Neutrophil (primary cell): ENCODE measurements at regions not wholly inside any gene's neighbourhood (a gene's known extent, or its start where the extent isn't known, plus 50 kb on each side); places are given as distances from the start of the nearest gene placed in this dataset.
"Not testable (repeated sequence)": the region's sequence is repeated elsewhere in the genome, so short reads cannot be mapped to it uniquely, and the experiment has no call there.

Source experiments
- H3K27ac ChIP-seq: fragments of 200-600 bp; sonication (generic); 2 replicates; pipeline ENCODE4 v1.5.1; 2016; ENCODE audit warnings: mild to moderate bottlenecking, moderate library complexity
- H3K27me3 ChIP-seq: fragments of 200-600 bp; sonication (generic); 2 replicates; pipeline ENCODE4 v1.6.0; 2016; ENCODE audit warnings: mild to moderate bottlenecking
- H3K36me3 ChIP-seq: fragments of 200-600 bp; sonication (generic); 2 replicates; pipeline ENCODE4 v1.5.1; 2017
- H3K4me1 ChIP-seq, 2 experiments: fragments of 200-600 bp in 1 of 2; sonication (generic) in 1 of 2; 1 replicate in 1 of 2; 2 replicates in 1 of 2; pipeline versions ENCODE4 v1.5.1 to v1.6.1; 2013 to 2016; ENCODE audit warnings: low read depth in 1 of 2, low read length in 1 of 2, mild to moderate bottlenecking in 1 of 2, moderate library complexity in 1 of 2; ENCODE audit not compliant: control insufficient read depth in 1 of 2, insufficient read depth in 1 of 2
- H3K4me3 ChIP-seq, 2 experiments: fragments of 200-600 bp in 1 of 2; sonication (generic) in 1 of 2; 1 replicate in 1 of 2; 2 replicates in 1 of 2; pipeline ENCODE4 v1.5.1; 2013 to 2016; ENCODE audit warnings: low read depth in 1 of 2, low read length in 1 of 2, mild to moderate bottlenecking in 1 of 2, moderate library complexity in 1 of 2
- H3K9me3 ChIP-seq: fragments of 200-600 bp; sonication (generic); 2 replicates; pipeline ENCODE4 v1.5.1; 2016
- TF ChIP-seq, protein P1 (sequence below): fragments of 200-600 bp; sonication (generic); IDR thresholded peaks from 2 replicates; pipeline ENCODE4 v1.5.1; 2016; ENCODE audit warnings: antibody characterized with exemption

DNA sequence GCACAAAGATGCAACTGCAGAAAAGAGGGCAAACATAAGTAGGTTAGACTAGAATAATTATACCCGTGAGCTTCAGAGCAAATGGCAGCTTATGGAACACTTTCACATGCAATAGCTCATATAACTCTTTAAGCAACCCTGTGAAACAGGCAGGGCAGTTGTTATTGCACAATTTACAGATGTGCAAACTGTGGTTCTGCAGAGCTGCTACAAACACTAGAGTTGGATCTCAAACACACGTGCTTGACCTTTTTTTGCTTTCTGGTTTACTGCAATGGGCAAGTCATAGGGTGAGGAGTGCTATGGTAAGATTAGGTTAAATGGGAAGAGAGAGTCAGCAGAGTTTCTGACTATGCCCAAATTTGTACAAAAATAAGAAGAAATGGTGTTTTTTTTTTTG lies 610.8 kb downstream of the GATA3 start:
- no peaks in the 10 kb centered on the region for H3K9me3 ChIP-seq
- H3K4me3 ChIP-seq: no peak overlapping the region
- H3K27me3 ChIP-seq: no peaks in the 10 kb centered on the region
- H3K36me3 ChIP-seq: no peaks in the 10 kb centered on the region
- TF ChIP-seq, protein P1, sequence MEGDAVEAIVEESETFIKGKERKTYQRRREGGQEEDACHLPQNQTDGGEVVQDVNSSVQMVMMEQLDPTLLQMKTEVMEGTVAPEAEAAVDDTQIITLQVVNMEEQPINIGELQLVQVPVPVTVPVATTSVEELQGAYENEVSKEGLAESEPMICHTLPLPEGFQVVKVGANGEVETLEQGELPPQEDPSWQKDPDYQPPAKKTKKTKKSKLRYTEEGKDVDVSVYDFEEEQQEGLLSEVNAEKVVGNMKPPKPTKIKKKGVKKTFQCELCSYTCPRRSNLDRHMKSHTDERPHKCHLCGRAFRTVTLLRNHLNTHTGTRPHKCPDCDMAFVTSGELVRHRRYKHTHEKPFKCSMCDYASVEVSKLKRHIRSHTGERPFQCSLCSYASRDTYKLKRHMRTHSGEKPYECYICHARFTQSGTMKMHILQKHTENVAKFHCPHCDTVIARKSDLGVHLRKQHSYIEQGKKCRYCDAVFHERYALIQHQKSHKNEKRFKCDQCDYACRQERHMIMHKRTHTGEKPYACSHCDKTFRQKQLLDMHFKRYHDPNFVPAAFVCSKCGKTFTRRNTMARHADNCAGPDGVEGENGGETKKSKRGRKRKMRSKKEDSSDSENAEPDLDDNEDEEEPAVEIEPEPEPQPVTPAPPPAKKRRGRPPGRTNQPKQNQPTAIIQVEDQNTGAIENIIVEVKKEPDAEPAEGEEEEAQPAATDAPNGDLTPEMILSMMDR: no peak
- H3K27ac ChIP-seq: no peak overlapping the region
- peaks cover 9 to 10% of the 10 kb centered on the region in 2 experiments for H3K4me1 ChIP-seq

DNA sequence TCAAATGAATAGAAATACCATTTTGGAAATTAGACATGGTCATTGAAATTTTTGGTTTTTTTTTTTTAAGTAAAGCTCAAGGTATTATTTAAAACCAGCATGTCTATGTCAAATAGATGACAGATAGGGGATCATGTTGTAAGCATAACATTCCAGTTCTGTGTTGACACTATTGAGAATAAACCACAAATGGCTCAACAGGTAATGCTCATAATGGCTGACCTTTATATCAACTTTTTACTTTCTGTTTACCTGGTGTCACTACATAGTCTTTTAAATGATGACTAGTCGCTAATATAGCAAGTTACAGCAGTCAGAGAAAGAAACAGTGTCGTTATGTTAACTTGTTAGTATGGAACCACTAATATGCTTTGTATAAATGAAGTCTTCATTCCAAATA lies 616.0 kb downstream of the GATA3 start:
- peaks cover under 1 to 3% of the 10 kb centered on the region in 2 experiments for H3K4me1 ChIP-seq
- no peak overlapping the region for H3K4me3 ChIP-seq
- no peaks in the 10 kb centered on the region for H3K27me3 ChIP-seq
- TF ChIP-seq, protein P1: no peak
- H3K27ac ChIP-seq: no peak overlapping the region
- no peaks in the 10 kb centered on the region for H3K9me3 ChIP-seq
- no peaks in the 10 kb centered on the region for H3K36me3 ChIP-seq

DNA sequence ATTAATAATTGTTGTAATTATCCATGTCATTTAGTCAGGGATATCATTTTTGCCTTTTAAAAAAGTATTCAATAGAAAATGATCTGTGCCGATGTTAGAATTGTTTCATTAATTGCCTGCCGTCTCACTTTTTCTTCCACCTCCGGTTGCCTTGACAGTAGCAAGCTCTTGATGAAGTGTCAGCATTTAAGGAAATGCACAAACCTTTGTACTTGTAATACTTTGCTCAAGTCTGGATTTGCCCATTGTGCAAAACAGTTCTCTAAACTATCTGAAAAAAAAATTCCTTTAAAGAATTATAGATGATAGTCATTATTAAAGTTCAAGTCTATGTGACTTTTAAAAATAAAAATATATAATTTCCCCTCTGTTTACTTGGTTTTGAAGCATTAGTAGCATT lies 619.7 kb downstream of the GATA3 start:
- TF ChIP-seq, protein P1: no peak
- Histone ChIP-seq H3K27ac (no peak overlapping the region), H3K27me3 (no peaks in the 10 kb centered on the region), H3K4me3 (no peak overlapping the region), H3K9me3 (no peaks in the 10 kb centered on the region), H3K36me3 (no peaks in the 10 kb centered on the region), H3K4me1 (no peaks in the 10 kb centered on the region)

DNA sequence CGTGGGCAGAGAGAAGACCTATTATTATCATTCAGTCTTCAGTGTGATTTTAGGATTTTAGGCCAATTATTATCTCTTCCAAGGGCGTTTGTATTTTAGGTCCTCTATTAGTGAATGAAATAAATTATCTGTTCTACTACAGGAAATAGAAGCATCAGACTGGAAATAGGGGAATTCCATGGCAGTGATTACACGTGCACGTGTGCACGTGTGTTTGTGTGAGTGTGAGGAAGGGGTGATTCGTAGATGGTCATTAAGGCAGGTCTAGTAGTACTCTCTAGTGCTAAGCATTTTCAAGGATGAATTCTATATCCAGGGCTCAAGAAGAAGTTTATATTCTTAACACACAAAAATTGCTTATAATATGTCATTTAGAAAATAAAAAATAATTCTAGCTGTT lies 623.2 kb downstream of the GATA3 start:
- H3K9me3 ChIP-seq: no peaks in the 10 kb centered on the region
- no peaks in the 10 kb centered on the region for H3K27me3 ChIP-seq
- H3K4me1 ChIP-seq: no peaks in the 10 kb centered on the region
- H3K27ac ChIP-seq: no peak overlapping the region
- no peak overlapping the region for H3K4me3 ChIP-seq
- no peaks in the 10 kb centered on the region for H3K36me3 ChIP-seq
- TF ChIP-seq, protein P1: no peak

DNA sequence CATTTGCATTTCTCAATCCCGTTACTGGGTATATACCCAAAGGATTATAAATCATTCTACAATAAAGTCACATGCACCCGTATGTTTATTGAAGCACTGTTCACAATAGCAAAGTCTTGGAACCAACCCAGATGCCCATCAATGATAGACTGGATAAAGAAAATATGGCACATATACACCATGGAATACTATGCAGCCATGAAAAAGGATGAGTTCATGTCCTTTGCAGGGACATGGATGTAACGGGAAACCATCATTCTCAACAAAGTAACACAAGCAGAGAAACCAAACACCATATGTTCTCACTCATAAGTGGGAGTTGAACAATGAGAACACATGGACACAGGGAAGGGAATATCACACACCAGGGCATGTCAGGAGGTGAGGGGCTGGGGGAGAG lies 630.4 kb downstream of the GATA3 start:
- H3K4me3 ChIP-seq: not testable (repeated sequence)

DNA sequence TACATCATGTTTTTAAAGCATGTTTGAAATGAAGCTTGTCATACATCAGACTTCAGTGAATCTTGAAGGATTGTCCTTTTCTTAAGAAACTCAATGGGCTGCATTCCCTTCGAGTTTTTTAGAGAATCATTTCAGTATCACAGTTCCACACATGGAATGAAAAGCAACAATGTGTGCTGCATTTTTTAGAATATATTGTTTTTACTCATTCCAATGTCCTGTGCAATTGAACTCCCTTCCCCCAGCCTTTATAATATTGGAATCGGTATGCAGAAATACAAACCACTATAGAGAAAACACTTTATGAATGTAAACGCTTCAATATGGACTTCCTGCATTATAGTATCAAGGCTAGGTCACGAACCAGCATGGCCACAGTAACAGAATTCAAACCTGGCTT lies 634.4 kb downstream of the GATA3 start:
- no peaks in the 10 kb centered on the region for H3K27me3 ChIP-seq
- H3K27ac ChIP-seq: no peak overlapping the region
- no peaks in the 10 kb centered on the region for H3K9me3 ChIP-seq
- TF ChIP-seq, protein P1: no peak
- H3K36me3 ChIP-seq: no peaks in the 10 kb centered on the region
- H3K4me1 ChIP-seq: no peaks in the 10 kb centered on the region
- H3K4me3 ChIP-seq: no peak overlapping the region

More for the DNA sequence above, 630.4 kb downstream of the GATA3 start:
- not testable (repeated sequence) for H3K9me3 ChIP-seq, H3K4me1 ChIP-seq, H3K27ac ChIP-seq, H3K36me3 ChIP-seq, H3K27me3 ChIP-seq
